NCI-H2171 treated with DMSO at 0.1 percent for 48 hours (cell line): ENCODE measurements at regions not wholly inside any gene's neighbourhood (a gene's known extent, or its start where the extent isn't known, plus 50 kb on each side); places are given as distances from the start of the nearest gene placed in this dataset.
"Not testable (repeated sequence)": the region's sequence is repeated elsewhere in the genome, so short reads cannot be mapped to it uniquely, and the experiment has no call there.

ENCODE experiments used
- DNase-seq: peaks from one replicate; lab custom pipeline; 2025; lab: John Stamatoyannopoulos, UW

GRCh38 chr21:27572696-27573095, 605.8 kb upstream of the ADAMTS5 start:
- no peak for DNase-seq

GRCh38 chr21:27571706-27572105, 604.8 kb upstream of the ADAMTS5 start:
- DNase-seq: no peak

DNA sequence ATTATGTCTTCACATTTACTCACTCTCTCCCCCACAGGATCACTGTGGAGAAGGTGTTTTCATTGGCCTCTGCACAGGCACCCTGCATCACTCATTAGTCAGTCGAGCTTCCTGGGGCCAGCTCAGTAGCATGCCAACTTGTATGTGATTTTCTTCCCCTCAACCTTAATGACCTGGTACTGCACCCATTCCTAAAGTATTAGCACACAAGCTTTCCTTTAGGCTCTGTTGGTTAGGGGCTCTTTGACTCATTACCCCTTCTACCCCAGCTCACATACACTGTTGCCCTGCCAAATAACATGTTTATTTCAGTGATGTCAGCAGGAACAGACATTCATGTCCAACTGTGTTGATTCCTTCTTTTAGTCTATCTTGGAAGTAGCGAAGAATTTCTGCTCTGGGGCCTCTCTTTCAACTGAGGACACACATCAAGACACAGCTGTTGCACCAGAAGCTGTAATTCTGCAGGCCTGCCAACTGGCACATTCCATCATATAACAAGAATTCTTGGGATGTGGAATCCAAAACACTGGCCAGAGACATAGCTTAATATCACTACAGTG, 603.5 kb upstream of the ADAMTS5 start:
- DNase-seq: no peak

- DNase-seq: no peak
These were observed 602.9 kb upstream of the ADAMTS5 start for GRCh38 chr21:27569831-27570230.

DNA sequence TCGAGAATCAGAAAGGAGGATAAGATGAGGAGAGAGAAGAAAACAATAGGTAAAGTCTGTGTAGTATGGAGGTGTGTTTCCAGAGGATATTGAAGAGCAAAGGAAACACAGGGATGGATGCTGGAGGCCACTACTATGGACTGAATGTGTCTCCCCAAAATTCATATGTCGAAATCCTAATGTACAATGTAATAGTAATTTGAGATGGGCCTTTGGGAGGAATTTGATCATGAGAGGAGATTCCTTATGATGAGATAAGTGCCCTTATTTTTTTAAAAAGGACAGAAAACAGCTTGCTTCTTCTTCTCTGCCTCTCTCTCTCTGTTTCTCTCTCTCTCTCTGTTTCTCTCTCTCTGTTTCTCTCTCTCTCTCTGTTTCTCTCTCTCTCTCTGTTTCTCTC, 602.2 kb upstream of the ADAMTS5 start:
- no peak for DNase-seq

GRCh38 chr21:27567381-27567780, 600.5 kb upstream of the ADAMTS5 start:
- no peak for DNase-seq

DNA sequence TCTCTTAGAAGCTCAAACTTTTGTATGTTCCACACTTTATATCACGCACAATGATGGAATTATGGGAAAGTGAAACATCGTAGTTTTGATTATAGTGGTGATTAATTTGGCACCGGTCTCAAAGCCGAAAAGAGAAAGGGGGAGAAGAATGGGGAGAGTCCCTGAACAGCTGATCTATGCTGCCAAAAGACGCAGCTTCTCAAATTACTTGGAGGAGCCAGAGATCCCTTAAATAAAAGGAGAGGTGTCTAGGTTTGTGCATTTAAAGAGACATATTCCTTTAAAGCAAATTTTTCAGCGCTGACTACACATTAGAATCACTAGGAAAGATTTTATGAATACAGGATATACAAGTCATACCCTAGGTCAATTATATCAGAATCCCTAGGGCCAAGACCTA, 599.6 kb upstream of the ADAMTS5 start:
- no peak for DNase-seq

DNA sequence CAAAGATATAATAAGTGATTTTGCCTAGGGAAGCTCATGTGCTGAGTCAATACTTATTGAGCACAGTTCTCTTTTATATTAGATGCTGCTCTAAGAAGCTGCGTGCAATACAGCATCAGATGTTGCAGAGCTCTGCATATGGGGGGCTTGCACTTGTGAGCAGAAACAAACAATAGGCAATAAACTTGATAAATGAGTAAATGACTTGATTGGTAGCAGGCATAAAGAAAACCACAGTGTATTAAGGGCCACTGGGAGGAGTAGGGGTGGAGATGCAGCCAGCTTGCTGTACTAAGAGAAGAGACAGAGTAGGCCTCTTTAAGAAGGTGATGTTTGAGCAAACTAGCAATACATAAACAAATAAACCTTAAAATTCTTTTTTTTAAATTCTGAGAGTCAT, 598.5 kb upstream of the ADAMTS5 start:
- no peak for DNase-seq

DNA sequence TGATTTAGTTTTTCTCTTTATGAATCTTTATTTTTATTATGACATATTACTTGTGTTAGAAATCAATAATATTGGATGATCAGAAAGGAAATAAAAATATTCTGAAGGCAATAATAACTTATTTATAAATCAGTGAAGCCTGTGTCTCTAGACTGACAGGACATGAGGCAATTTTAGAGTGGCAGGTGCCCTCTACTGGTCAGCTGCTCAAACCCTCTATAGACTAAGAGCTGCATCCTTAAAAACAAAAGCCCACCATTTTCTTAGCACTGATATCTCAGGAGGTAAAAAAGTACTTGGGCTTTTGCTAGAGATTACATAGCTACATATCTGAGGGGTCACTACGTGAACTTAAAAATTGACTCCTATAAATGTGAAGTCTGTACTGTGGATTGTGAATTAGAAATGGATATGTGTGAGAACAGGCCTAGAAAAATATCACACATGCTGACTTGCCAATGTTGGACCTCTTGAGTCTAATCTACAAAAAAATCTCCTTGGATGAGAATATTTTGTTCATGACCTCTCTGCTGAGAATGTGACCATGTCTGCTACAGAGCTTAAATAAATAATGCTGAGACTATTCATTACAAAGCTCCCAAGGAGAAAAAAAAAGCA, 597.9 kb upstream of the ADAMTS5 start:
- peak; percentile 64 for DNase-seq

DNA sequence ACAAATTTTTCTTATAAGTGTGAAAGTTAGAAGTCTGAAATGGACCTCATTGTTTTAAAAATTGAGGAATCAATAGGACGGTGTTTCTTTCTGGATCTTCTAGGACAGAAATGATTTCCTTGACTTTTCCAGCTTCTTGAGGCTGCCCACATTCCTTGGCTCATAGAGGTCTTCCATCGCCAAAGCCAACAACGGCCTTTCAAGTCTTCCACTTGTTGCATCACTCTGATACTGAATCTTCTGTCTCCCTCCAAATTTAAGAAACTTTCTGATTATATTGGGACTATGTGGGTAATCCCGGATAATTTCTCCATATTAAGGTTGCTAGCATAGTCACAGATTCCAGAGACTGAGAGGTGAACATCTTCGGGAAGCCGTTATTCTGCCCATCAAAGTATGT, 595.4 kb upstream of the ADAMTS5 start:
- no peak for DNase-seq

- DNase-seq: no peak
These were observed 594.2 kb upstream of the ADAMTS5 start for GRCh38 chr21:27561116-27561515.

GRCh38 chr21:27557356-27557755, 590.5 kb upstream of the ADAMTS5 start:
- DNase-seq: no peak

GRCh38 chr21:27555996-27556395, 589.1 kb upstream of the ADAMTS5 start:
- no peak for DNase-seq

DNA sequence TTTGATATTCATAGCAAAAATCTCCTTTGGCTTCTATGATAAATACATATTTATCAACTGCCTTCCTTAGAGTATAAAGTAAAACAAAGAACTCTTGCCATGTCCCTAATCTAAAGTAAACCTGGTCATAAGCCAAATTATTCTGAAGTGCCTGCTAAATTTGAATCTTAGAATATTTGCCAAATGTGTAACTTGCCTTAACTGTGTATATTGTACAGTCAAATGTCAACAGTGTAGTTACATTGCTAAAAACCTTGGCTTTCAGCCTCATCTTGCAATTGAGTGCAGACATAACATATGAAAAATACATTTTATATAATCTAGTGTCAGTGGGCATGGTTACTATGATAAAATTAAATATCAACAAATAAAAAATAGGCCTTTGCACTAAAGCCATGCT, 583.4 kb upstream of the ADAMTS5 start:
- DNase-seq: no peak

DNA sequence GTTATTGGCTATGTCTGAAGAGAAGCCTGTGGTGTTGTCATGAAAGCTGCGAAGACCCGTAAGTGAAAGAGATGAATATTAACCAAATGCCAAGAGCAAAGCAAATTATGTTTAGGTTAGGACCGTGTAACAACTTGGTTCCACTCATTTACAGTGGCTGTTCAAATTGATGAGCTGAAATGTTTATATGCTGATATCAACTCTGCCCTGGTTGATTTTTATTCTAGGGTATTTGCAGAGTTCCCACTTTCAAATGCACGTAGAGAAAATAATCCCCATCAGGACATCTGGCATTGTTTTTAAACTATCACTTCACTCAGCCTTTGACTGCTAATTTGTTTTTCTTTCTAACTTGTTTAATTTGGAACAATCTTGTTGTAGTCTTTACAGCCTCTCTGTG, 581.6 kb upstream of the ADAMTS5 start:
- no peak for DNase-seq

DNA sequence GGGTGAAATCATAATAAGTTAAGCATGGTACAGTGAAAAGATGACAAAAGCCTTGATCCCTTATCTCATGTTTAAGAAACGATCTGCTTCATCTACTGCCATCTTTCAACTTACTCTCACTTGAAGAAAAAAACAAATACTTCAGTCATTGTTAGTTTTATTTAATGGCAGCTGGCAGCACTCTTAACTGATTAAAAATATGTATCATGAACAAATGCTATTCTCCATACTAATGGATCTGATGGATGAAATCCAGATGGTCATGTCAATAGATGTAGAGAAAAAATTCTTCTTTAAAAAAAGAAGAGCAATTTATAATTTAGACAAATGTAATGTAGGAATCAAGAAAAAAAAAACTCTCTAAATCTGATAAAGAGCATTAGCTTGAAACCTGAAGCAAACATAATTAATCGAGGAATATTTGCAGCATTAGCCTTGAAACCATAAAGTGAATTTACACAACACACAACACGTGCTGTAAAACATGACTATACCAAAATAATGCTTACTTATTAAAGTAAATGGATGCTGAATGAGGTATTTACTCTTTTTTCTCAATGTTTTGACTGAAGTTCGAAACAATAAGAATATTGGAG, 579.0 kb upstream of the ADAMTS5 start:
- peak; percentile 27 for DNase-seq

DNA sequence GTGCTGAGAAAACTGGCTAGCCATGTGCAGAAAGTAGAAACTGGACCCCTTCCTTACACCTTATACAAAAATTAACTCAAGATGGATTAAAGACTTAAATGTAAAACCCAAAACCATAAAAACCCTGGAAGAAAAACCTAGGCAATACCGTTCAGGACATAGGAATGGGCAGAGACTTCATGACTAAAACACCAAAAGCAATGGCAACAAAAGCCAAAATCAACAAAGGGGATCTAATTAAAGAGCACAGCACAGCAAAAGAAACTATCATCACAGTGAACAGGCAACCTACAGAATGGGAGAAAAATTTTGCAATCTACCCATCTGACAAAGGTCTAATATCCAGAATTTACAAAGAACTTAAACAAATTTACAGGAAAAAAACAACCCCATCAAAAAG, 575.2 kb upstream of the ADAMTS5 start:
- not testable (repeated sequence) for DNase-seq

DNA sequence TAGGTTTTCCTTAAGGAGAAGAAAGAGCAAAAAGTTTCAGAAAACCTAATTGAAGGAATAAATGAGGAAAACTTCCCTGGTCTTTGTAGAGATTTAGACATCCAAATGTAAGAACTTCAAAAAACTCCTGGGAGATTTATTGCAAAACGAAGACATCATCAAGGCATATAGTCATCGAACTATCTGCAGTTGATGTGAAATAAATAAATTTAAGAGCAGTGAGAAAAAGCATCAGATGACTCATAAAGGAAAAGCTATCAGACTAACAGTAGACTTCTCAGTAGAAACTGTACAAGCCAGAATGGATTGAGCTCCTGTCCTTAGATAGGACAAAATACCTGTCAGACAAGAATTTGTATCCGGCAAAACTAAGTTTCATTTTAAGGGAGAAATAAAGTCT, 569.4 kb upstream of the ADAMTS5 start:
- DNase-seq: no peak

- DNase-seq: no peak
These were observed 568.3 kb upstream of the ADAMTS5 start for GRCh38 chr21:27535188-27535587.

DNA sequence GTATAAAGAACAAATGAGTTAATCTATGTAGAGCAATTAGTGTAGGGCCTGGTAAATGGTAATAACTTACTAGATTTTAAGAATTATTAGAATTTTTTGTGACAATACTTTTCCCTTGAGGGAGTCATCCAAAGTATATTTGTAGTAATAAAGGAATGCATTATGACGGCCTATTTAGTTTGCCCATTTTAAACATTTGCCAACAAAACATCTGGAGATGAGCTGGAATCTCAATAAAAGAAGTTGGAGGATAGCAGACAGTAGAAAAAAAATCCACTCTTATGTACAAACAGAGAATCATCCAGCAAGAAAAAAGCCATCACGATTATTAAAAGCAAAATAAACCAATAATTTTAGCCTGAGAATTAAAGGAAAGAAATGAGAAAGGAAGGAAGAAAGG, 567.3 kb upstream of the ADAMTS5 start:
- no peak for DNase-seq

DNA sequence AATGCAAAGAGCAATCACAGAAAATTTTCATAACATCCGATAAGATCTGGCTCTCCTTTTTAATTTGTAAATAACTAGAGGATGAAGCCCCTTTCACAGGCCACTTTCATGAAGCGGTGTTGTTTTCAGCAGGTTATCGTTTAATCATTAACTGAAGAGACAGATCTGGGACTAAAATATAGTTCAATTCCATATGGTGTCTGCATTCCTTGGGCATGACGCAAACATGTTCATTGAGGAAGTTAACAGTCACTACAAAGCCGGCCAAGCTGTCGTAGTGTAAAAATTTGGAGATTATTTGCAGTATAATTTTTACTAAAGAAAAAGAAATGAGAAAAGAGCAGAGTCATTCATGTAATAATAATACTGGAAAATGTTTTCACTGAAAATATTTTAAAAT, 565.2 kb upstream of the ADAMTS5 start:
- peak; percentile 52 for DNase-seq

DNA sequence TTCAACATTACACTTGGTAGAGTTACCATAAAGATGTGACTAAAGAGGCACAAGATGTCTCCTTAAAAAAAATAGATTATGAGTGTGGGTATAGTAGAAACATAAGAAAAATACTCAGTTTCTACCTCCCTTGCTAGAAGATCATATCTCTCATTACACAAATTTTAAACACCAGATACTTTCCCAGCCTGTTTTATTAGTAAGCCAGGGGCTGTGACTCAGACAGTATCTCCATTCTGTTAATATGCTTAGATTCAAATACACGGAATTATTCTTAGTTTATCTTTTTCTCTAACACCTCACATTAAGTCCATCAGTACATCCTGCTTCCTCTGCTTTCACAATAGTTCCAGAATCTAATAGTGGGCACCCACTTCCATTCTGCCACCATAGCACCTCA, 561.8 kb upstream of the ADAMTS5 start:
- no peak for DNase-seq

DNA sequence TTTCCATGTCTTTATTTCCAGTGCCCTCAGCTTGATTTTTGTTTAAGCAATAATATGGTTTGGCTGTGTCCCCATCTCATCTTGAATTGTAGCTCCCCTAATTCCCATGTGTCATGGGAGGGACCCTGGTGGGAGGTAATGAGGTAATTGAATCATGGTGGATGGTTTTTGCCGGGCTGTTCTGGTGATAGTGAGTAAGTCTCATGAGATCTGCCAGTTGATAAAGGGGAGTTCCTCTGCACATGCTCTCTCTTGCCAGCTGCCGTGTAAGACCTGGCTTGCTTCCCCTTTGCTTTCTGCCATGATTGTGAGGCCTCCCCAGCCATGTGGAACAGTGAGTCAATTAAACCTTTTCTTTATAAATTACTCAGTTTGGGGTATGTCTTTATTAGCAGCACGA, 559.6 kb upstream of the ADAMTS5 start:
- DNase-seq: peak; percentile 23

DNA sequence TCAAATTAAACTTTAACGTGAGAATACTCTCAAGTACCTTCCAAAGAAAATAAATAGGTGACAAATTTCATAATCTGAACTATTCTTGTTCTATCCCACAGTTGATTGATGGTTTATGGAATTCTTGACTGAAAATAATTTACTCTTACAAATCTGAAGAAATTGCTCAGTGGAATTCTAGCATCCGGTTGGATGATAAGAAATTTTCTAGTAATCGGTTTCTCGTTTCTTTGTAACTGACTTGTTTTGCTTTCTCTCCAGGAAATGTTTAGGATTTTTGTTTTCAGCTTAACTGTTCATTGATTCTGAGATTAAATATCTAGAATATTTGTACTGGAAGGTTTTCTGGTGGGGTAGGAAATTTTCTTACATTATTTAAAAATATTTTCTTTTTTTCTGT, 558.9 kb upstream of the ADAMTS5 start:
- no peak for DNase-seq
